ENCODE measurements at regions not wholly inside any gene's neighbourhood (a gene's known extent, or its start where the extent isn't known, plus 50 kb on each side); places are given as distances from the start of the nearest gene placed in this dataset.
"Not testable (repeated sequence)": the region's sequence is repeated elsewhere in the genome, so short reads cannot be mapped to it uniquely, and the experiment has no call there.

GRCh38 chr2:193833895-193834294 lies 1639.2 kb upstream of the TMEFF2 start:
- H3K27ac Mint-ChIP-seq (ENCODE audit: unreplicated experiment): peak overlapping the region; percentile 77
- H3K4me3 Mint-ChIP-seq (ENCODE audit: unreplicated experiment): not testable (repeated sequence)

GRCh38 chr2:193824474-193824873 lies 1629.7 kb upstream of the TMEFF2 start:
- FAIRE-seq: peak; percentile 83

More at GRCh38 chr2:193833895-193834294, 1639.2 kb upstream of the TMEFF2 start:
- peak overlapping the region; percentile 61 for H3K27ac ChIP-seq (ENCODE audit: low read depth, low read length)
- H2AFZ ChIP-seq (ENCODE audit: low read depth, low read length); H3K4me1 Mint-ChIP-seq (ENCODE audit: low read depth, unreplicated experiment); H3K27me3 Mint-ChIP-seq (ENCODE audit: low read depth, unreplicated experiment); H3K27me3 ChIP-seq (ENCODE audit: insufficient read depth, low read length); H3K9me3 Mint-ChIP-seq (ENCODE audit: unreplicated experiment); H3K4me2 ChIP-seq (ENCODE audit: low read length); H3K79me2 ChIP-seq (ENCODE audit: insufficient read depth, low read length); H3K4me3 ChIP-seq (ENCODE audit: insufficient read depth, low read depth, low read length); H3K36me3 ChIP-seq (ENCODE audit: insufficient read depth, low read length); H3K9ac ChIP-seq (ENCODE audit: low read length); H3K9me3 ChIP-seq (ENCODE audit: insufficient read depth, low read depth, low read length); H3K36me3 Mint-ChIP-seq (ENCODE audit: low read depth, unreplicated experiment); H4K20me1 ChIP-seq (ENCODE audit: insufficient read depth, low read length); FAIRE-seq: not testable (repeated sequence)
- H3K4me1 ChIP-seq (ENCODE audit: insufficient read depth, low read length): peaks cover 13% of the 10 kb centered on the region
- peak; percentile 63 for DNase-seq (ENCODE audit: low read depth)

DNA sequence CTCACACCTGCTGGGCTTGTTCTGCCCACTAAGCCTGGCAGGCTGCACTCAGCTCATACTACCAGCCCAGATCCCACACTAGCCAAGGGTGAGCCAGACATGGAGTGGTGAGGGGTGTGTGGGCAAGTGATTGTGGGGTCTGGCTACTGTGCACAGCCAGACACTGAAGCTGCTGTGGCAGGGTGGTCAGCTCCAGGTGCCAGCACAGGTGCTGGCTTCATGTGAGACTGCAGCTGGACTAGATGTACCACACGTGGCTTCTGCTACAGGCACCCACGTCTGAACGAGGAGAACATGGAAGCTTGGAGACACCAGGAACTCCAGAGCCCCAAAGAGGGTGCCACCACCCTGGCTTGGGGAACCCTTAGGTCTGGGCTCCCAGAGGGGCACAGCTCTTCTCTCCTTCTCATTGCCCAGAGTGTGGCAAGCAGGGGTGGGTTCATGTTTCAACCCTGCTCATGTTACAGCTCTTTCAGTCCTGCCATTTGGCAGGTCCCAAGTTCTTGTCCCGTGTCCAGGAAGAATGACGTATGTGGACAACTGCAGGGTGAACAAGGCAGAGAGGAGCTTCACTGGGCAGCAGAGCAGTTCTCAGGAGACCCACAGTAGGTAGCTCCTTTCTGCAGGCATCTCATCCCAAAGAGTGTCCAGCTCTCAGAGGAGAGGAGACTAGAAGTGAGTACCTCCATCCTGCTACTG lies 1624.2 kb upstream of the TMEFF2 start:
- no peak overlapping the region for H3K9ac ChIP-seq (ENCODE audit: low read length)
- H3K4me3 ChIP-seq (ENCODE audit: insufficient read depth, low read depth, low read length): no peak overlapping the region
- H3K27me3 ChIP-seq (ENCODE audit: insufficient read depth, low read length): no peaks in the 10 kb centered on the region
- no peaks in the 10 kb centered on the region for H3K79me2 ChIP-seq (ENCODE audit: insufficient read depth, low read length)
- Mint-ChIP-seq H3K27me3 (ENCODE audit: low read depth, unreplicated experiment) (no peaks in the 10 kb centered on the region), H3K4me3 (ENCODE audit: unreplicated experiment) (no peak overlapping the region), H3K27ac (ENCODE audit: unreplicated experiment) (no peak overlapping the region), H3K9me3 (ENCODE audit: unreplicated experiment) (no peaks in the 10 kb centered on the region), H3K4me1 (ENCODE audit: low read depth, unreplicated experiment) (no peaks in the 10 kb centered on the region), H3K36me3 (ENCODE audit: low read depth, unreplicated experiment) (no peaks in the 10 kb centered on the region)
- no peak overlapping the region for H3K27ac ChIP-seq (ENCODE audit: low read depth, low read length)
- no peak overlapping the region for H3K4me2 ChIP-seq (ENCODE audit: low read length)
- no peaks in the 10 kb centered on the region for H4K20me1 ChIP-seq (ENCODE audit: insufficient read depth, low read length)
- no peak for TF ChIP-seq EZH2 (IDR thresholded peaks at IDR 0.05; ENCODE audit: insufficient read depth, low read length)
- DNase-seq (ENCODE audit: low read depth) (no peak), FAIRE-seq (no peak)
- peaks cover 7% of the 10 kb centered on the region for H3K9me3 ChIP-seq (ENCODE audit: insufficient read depth, low read depth, low read length)
- no peaks in the 10 kb centered on the region for H3K36me3 ChIP-seq (ENCODE audit: insufficient read depth, low read length)
- H2AFZ ChIP-seq (ENCODE audit: low read depth, low read length): no peak overlapping the region
- H3K4me1 ChIP-seq (ENCODE audit: insufficient read depth, low read length): peaks cover 3% of the 10 kb centered on the region

More at GRCh38 chr2:193824474-193824873, 1629.7 kb upstream of the TMEFF2 start:
- Histone ChIP-seq H3K27me3 (ENCODE audit: insufficient read depth, low read length) (no peaks in the 10 kb centered on the region), H2AFZ (ENCODE audit: low read depth, low read length) (no peak overlapping the region), H3K9me3 (ENCODE audit: insufficient read depth, low read depth, low read length) (peaks cover 6% of the 10 kb centered on the region), H3K36me3 (ENCODE audit: insufficient read depth, low read length) (no peaks in the 10 kb centered on the region), H3K4me3 (ENCODE audit: insufficient read depth, low read depth, low read length) (no peak overlapping the region), H4K20me1 (ENCODE audit: insufficient read depth, low read length) (no peaks in the 10 kb centered on the region), H3K4me1 (ENCODE audit: insufficient read depth, low read length) (peaks cover 5% of the 10 kb centered on the region), H3K9ac (ENCODE audit: low read length) (no peak overlapping the region), H3K79me2 (ENCODE audit: insufficient read depth, low read length) (no peaks in the 10 kb centered on the region), H3K4me2 (ENCODE audit: low read length) (no peak overlapping the region), H3K27ac (ENCODE audit: low read depth, low read length) (peak overlapping the region; percentile 77)
- no peak overlapping the region for H3K27ac Mint-ChIP-seq (ENCODE audit: unreplicated experiment)
- H3K4me1 Mint-ChIP-seq (ENCODE audit: low read depth, unreplicated experiment): peaks cover 2% of the 10 kb centered on the region
- no peaks in the 10 kb centered on the region for H3K27me3 Mint-ChIP-seq (ENCODE audit: low read depth, unreplicated experiment)
- TF ChIP-seq EZH2 (IDR thresholded peaks at IDR 0.05; ENCODE audit: insufficient read depth, low read length) (no peak), CTCF (IDR thresholded peaks at IDR 0.05; ENCODE audit: insufficient read depth, low read depth, low read length) (no peak)
- H3K36me3 Mint-ChIP-seq (ENCODE audit: low read depth, unreplicated experiment): no peaks in the 10 kb centered on the region
- DNase-seq (ENCODE audit: low read depth): peak; percentile 88
- no peaks in the 10 kb centered on the region for H3K9me3 Mint-ChIP-seq (ENCODE audit: unreplicated experiment)
- no peak overlapping the region for H3K4me3 Mint-ChIP-seq (ENCODE audit: unreplicated experiment)
